Activated T-cell treated with anti-CD3 and anti-CD28 coated beads, Interleukin-2, amount 50 U/mL, for 1 hour (primary cell): ENCODE measurements at regions not wholly inside any gene's neighbourhood (a gene's known extent, or its start where the extent isn't known, plus 50 kb on each side); places are given as distances from the start of the nearest gene placed in this dataset.

ENCODE experiments used
- DNase-seq: peaks from one replicate; pipeline ENCODE4 v3.0.0-alpha.2; 2020

- DNase-seq = no peak
Observed at GRCh38 chr6:43840490-43841218, 70.6 kb downstream of the VEGFA start.

- no peak for DNase-seq
Observed at GRCh38 chr6:43838276-43839036, 68.4 kb downstream of the VEGFA start.

GRCh38 chr6:43837507-43837906, 67.5 kb downstream of the VEGFA start:
- DNase-seq = no peak

GRCh38 chr6:43836507-43837240, 66.7 kb downstream of the VEGFA start:
- DNase-seq = no peak
